Astrocyte (in vitro differentiated cells and primary cell): ENCODE measurements at regions not wholly inside any gene's neighbourhood (a gene's known extent, or its start where the extent isn't known, plus 50 kb on each side); places are given as distances from the start of the nearest gene placed in this dataset.
"Not testable (repeated sequence)": the region's sequence is repeated elsewhere in the genome, so short reads cannot be mapped to it uniquely, and the experiment has no call there.

Experiments used
- DNase-seq: peaks from one replicate; pipeline ENCODE4 v3.0.0-alpha.2; 2010; ENCODE audit warnings: low read depth
- FAIRE-seq: peaks from 2 replicates; lab custom pipeline; 2011; peaks lifted over from hg19 to GRCh38; lab: Jason Lieb, UNC
- H2AFZ ChIP-seq: 2 replicates; pipeline ENCODE4 v1.6.0; 2012; ENCODE audit warnings: low read depth, low read length, inconsistent platforms
- H3K27ac ChIP-seq: 2 replicates; pipeline ENCODE4 v1.5.1; 2011; ENCODE audit warnings: low read depth, low read length, inconsistent platforms
- H3K27me3 ChIP-seq: 2 replicates; pipeline ENCODE4 v1.6.0; 2011; ENCODE audit warnings: low read length, inconsistent platforms; ENCODE audit not compliant: insufficient read depth
- H3K36me3 ChIP-seq: 2 replicates; pipeline ENCODE4 v1.5.1; 2011; ENCODE audit warnings: low read length, inconsistent platforms; ENCODE audit not compliant: insufficient read depth
- H3K4me1 ChIP-seq: 2 replicates; pipeline ENCODE4 v1.5.1; 2011; ENCODE audit warnings: low read length, inconsistent platforms; ENCODE audit not compliant: insufficient read depth
- H3K4me2 ChIP-seq: 2 replicates; pipeline ENCODE4 v1.6.0; 2012; ENCODE audit warnings: low read length, inconsistent platforms
- H3K4me3 ChIP-seq: 2 replicates; pipeline ENCODE4 v1.5.1; 2011; ENCODE audit warnings: low read depth, mild to moderate bottlenecking, low read length, inconsistent platforms; ENCODE audit not compliant: insufficient read depth
- H3K79me2 ChIP-seq: 2 replicates; pipeline ENCODE4 v1.6.0; 2012; ENCODE audit warnings: mild to moderate bottlenecking, low read length, inconsistent platforms; ENCODE audit not compliant: insufficient read depth
- H3K9ac ChIP-seq: 2 replicates; pipeline ENCODE4 v1.6.0; 2012; ENCODE audit warnings: mild to moderate bottlenecking, low read length, inconsistent platforms
- H3K9me3 ChIP-seq: 2 replicates; pipeline ENCODE4 v1.5.1; 2012; ENCODE audit warnings: low read depth, mild to moderate bottlenecking, low read length, inconsistent platforms; ENCODE audit not compliant: insufficient read depth
- H4K20me1 ChIP-seq: 2 replicates; pipeline ENCODE4 v1.6.0; 2012; ENCODE audit warnings: low read length, inconsistent platforms; ENCODE audit not compliant: insufficient read depth
- H3K27ac Mint-ChIP-seq: one replicate; pipeline ENCODE4 v1.8.0; 2021; ENCODE audit warnings: mild to moderate bottlenecking, mixed read lengths; ENCODE audit not compliant: unreplicated experiment
- H3K27me3 Mint-ChIP-seq: one replicate; pipeline ENCODE4 v1.8.0; 2021; ENCODE audit warnings: low read depth, mixed read lengths; ENCODE audit not compliant: unreplicated experiment
- H3K36me3 Mint-ChIP-seq: one replicate; pipeline ENCODE4 v1.8.0; 2021; ENCODE audit warnings: low read depth, mixed read lengths; ENCODE audit not compliant: unreplicated experiment
- H3K4me1 Mint-ChIP-seq: one replicate; pipeline ENCODE4 v1.8.0; 2021; ENCODE audit warnings: low read depth, mixed read lengths; ENCODE audit not compliant: unreplicated experiment
- H3K4me3 Mint-ChIP-seq: one replicate; pipeline ENCODE4 v1.8.0; 2021; ENCODE audit warnings: mild to moderate bottlenecking, moderate library complexity, mixed read lengths; ENCODE audit not compliant: unreplicated experiment
- H3K9me3 Mint-ChIP-seq: one replicate; pipeline ENCODE4 v1.8.0; 2021; ENCODE audit warnings: mild to moderate bottlenecking, mixed read lengths; ENCODE audit not compliant: unreplicated experiment
- CTCF ChIP-seq: IDR thresholded peaks from 2 replicates; pipeline ENCODE4 v1.5.1; 2011; ENCODE audit warnings: low read depth, mild to moderate bottlenecking, inconsistent platforms, low read length, moderate library complexity; ENCODE audit not compliant: insufficient read depth
- EZH2 ChIP-seq: IDR thresholded peaks from 2 replicates; pipeline ENCODE4 v1.6.1; 2012; ENCODE audit warnings: mild to moderate bottlenecking, low read length, inconsistent platforms; ENCODE audit not compliant: insufficient read depth

GRCh38 chr6:102918161-102918560 lies 1524.7 kb downstream of the GRIK2 start:
- Histone ChIP-seq H3K36me3 (no peaks in the 10 kb centered on the region), H3K4me3 (no peak overlapping the region), H3K79me2 (no peaks in the 10 kb centered on the region), H3K9ac (no peak overlapping the region), H3K4me1 (no peaks in the 10 kb centered on the region), H3K4me2 (no peak overlapping the region), H3K27ac (no peak overlapping the region), H3K9me3 (no peaks in the 10 kb centered on the region), H3K27me3 (no peaks in the 10 kb centered on the region), H2AFZ (no peak overlapping the region), H4K20me1 (no peaks in the 10 kb centered on the region)
- Mint-ChIP-seq H3K27me3 (no peaks in the 10 kb centered on the region), H3K4me3 (no peak overlapping the region), H3K4me1 (no peaks in the 10 kb centered on the region), H3K9me3 (no peaks in the 10 kb centered on the region), H3K27ac (no peak overlapping the region), H3K36me3 (no peaks in the 10 kb centered on the region)
- TF ChIP-seq CTCF (no peak), EZH2 (no peak)
- FAIRE-seq (no peak), DNase-seq (no peak)

DNA sequence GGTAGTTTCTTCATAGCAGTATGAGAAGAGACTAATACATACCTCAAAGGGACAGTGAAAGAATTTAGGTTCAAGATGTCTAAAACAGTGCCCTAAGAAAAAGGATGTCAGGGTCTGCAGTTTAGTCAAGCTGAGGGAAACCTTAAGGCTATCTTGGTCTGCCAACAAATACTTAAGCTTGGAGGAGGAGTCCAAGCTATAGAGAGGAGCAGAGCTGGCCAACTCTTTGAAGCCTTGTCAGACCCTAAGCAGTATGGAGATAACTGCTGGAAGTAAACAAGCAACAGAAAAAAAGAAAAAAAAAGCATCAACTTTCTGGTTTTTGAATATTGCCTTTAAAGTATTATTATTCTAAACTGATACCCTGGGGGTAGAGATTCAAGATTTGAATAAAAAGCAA lies 1518.1 kb downstream of the GRIK2 start:
- no peak overlapping the region for H3K9ac ChIP-seq
- no peaks in the 10 kb centered on the region for H3K36me3 ChIP-seq
- no peaks in the 10 kb centered on the region for H3K4me1 ChIP-seq
- TF ChIP-seq CTCF (no peak), EZH2 (no peak)
- no peak for DNase-seq
- no peak overlapping the region for H3K27ac ChIP-seq
- no peaks in the 10 kb centered on the region for H3K9me3 ChIP-seq
- no peak for FAIRE-seq
- Mint-ChIP-seq H3K27ac (no peak overlapping the region), H3K4me1 (no peaks in the 10 kb centered on the region), H3K27me3 (no peaks in the 10 kb centered on the region), H3K36me3 (no peaks in the 10 kb centered on the region), H3K9me3 (no peaks in the 10 kb centered on the region), H3K4me3 (no peak overlapping the region)
- no peak overlapping the region for H2AFZ ChIP-seq
- no peaks in the 10 kb centered on the region for H3K79me2 ChIP-seq
- H3K4me2 ChIP-seq, result no peak overlapping the region
- H3K27me3 ChIP-seq, result no peaks in the 10 kb centered on the region
- no peaks in the 10 kb centered on the region for H4K20me1 ChIP-seq
- H3K4me3 ChIP-seq, result no peak overlapping the region

GRCh38 chr6:102910701-102911139 lies 1517.2 kb downstream of the GRIK2 start:
- not testable (repeated sequence) for H3K9ac ChIP-seq, H3K27me3 Mint-ChIP-seq, H3K27me3 ChIP-seq, H3K27ac Mint-ChIP-seq, H3K9me3 Mint-ChIP-seq, H3K4me1 ChIP-seq, H3K4me2 ChIP-seq, H2AFZ ChIP-seq, H4K20me1 ChIP-seq, H3K4me1 Mint-ChIP-seq, H3K36me3 Mint-ChIP-seq, H3K9me3 ChIP-seq, DNase-seq, H3K4me3 Mint-ChIP-seq, H3K79me2 ChIP-seq, H3K27ac ChIP-seq, H3K4me3 ChIP-seq, FAIRE-seq, H3K36me3 ChIP-seq
